HG02884 (cell line): ENCODE measurements at regions not wholly inside any gene's neighbourhood (a gene's known extent, or its start where the extent isn't known, plus 50 kb on each side); places are given as distances from the start of the nearest gene placed in this dataset.
"Not testable (repeated sequence)": the region's sequence is repeated elsewhere in the genome, so short reads cannot be mapped to it uniquely, and the experiment has no call there.

Experiments used
- ATAC-seq: cut with Tn5 transposase; IDR thresholded peaks from one replicate; pipeline ENCODE4 v1.9.1; 2021; ENCODE audit warnings: mild to moderate bottlenecking, moderate library complexity; ENCODE audit not compliant: unreplicated experiment

DNA sequence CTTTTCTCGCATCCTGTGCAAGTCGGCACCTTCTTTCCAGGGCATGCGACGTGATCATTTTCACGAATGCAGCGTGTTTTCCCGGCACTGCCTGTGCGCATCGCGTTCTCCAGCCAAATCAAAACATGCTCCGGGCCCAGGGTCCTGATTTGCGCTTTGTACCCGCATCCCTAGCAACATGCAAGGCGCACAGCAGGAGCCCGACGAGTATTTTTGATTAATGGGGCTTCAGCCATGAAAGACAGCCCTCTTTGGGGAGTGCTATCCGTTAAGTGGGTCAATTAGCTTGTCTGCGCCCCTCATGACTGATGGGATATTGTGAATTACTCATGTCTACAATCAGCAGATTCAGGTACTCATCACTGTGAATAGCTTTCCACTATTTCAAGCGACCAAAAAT is 243.3 kb upstream of the RNF32 start:
- ATAC-seq = no peak

- no peak for ATAC-seq
These were observed 251.4 kb upstream of the RNF32 start for GRCh38 chr7:156389116-156389692.

GRCh38 chr7:156386097-156386496 is 254.5 kb upstream of the RNF32 start:
- ATAC-seq = no peak

DNA sequence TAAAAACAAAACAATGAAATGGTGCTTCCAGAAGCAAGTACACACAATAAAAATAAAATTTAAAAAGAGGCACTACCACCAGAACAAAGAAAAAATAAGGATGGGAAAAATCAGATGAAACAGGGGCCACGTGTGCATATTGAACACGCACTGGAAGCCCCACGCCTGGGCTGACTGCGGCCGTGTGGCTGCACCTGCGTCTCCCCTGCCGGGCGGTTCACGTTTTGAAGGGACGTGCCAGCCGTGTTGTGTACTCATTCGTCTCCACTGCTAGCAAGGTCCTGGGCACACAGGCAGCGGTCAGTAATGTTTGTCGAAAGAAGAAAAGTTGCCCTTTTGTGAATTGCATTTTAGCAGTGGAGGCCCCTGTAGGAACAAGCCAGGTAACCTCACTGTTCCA is 255.9 kb upstream of the RNF32 start:
- no peak for ATAC-seq

GRCh38 chr7:156383526-156383925 is 257.0 kb upstream of the RNF32 start:
- ATAC-seq = no peak

- no peak for ATAC-seq
These were observed 260.3 kb upstream of the RNF32 start for GRCh38 chr7:156380261-156380660.

DNA sequence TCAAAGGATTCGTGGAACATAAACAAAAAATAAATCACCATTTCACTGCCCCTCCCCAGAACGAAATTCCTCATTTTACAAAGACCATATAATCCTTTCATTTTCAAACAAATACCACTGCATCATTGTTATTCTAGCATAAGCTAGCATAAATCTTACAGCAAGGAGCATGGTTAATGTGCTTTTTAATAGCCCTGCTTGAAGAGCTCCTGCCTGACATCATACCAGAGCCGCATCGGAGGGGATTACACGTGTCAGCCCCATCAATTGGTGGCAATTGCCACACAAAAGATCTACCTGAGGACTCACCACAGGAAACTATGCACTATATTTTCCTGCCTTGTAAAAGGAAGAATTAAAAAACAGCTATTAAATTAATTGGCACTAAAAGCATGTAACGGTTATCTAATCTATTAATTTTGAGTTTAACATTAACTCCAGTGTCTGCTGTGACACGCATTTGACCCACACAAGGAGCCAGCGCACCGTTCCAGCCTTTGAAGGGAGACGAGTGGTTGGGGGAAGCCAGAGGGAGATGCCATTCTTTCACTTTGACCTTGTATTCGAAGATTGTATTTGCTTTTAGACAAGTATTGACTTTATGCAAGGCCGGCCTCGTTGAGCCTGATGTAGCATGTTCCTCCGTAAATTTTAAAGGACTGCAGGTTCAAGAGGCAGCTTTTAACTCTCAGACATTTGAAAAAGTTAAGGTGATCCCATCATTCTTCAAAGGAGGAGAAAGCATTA is 261.1 kb upstream of the RNF32 start:
- ATAC-seq = no peak

DNA sequence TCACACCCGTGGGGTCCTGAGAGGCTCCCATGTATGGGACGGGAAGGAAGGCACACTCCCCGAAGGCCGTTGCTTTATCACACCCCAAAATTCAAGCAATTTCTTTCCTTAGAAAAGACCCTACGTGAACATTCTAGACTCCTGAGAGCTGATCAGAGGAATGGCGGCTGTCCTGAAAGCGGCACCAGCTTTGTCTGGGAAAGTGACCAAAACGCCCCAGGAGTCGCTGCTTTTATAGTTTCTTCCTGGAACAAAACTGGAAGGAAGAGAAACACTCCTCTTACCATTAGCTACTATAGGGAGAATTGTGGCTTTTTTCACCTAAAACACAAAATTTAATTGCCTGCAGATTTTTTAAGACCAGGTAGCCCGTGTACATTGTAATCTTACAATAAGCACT is 261.8 kb upstream of the RNF32 start:
- ATAC-seq = no peak

GRCh38 chr7:156376317-156376716 is 264.3 kb upstream of the RNF32 start:
- ATAC-seq = no peak

DNA sequence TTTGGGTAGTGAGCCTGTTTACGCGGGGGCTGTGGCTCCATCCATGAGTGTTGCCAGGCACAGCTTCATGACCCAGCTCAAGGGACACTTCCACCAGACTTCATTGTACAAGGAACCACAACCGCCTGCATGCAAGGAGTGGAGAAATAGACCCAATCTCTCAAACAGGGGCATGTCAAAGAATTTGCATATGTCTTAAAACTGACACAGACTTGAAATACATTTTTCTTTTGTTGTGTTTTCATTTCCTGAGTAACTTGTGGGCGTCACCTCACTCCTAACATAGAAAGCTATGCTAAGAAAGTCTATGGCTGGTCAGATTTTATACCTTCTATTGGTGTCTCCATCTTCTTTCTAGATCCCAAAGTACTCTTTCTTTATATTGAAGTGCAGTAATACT is 266.2 kb upstream of the RNF32 start:
- ATAC-seq = no peak

- not testable (repeated sequence) for ATAC-seq
These were observed 270.6 kb upstream of the RNF32 start for GRCh38 chr7:156369929-156370328.

DNA sequence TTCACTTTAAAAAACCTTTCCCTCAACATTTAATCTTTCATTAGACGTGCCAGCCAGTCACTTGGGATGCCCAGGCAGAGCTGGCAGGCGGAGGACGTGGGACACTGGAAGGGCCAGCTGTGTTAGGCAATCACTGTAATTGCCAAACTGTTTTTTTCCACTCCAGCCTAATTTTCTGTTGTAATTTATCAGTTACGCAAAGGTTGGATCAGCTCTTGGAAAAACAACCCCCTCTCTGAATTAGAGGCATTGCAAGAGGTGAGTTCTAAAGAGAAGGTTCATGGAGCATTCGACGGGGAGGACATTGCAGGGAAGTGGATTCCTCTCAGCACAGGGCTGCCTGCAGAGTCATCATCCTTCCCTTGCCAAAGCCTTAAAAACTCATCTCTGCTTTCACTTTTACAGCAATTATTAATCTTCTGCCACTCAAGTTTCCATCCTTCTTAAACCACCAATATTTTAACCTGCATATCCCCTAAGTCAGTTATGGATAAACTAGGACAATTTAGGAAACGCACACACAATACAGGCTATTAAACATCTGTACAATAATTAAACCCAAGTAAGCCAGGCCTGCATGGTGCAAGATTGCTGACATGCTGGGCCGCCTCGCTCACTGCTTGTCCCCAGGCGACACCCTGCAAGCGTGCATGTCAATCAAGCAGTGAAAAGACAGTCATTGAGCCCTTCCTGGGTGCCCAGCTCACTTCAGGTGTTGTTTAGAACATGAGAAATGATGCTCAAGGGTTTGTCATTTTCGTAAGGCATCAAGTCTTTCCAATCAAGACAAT is 272.3 kb upstream of the RNF32 start:
- ATAC-seq = no peak

DNA sequence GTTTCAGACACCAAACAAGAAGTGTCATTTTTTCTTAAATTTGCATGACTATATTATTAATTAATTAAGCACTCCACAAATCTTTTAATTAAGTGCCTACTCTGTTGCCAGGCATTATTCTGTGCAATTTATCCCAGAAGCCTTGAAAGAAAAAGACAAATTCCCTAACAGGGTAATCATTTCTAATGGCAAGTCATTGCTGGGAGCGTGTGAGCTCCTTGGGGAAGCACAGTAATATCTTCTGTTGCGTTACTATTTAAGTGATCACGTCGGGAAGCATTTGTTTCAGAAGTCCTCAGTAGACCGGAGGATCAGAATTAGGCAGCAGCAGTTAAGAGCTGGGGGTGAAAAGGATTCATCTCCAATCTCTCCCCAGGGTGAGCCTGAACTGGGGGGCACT is 276.8 kb upstream of the RNF32 start:
- ATAC-seq = no peak

GRCh38 chr7:156360835-156361234 is 279.7 kb upstream of the RNF32 start:
- no peak for ATAC-seq

- ATAC-seq = no peak
These were observed 284.0 kb upstream of the RNF32 start for GRCh38 chr7:156356551-156356950.

- no peak for ATAC-seq
These were observed 287.2 kb upstream of the RNF32 start for GRCh38 chr7:156353352-156353751.

DNA sequence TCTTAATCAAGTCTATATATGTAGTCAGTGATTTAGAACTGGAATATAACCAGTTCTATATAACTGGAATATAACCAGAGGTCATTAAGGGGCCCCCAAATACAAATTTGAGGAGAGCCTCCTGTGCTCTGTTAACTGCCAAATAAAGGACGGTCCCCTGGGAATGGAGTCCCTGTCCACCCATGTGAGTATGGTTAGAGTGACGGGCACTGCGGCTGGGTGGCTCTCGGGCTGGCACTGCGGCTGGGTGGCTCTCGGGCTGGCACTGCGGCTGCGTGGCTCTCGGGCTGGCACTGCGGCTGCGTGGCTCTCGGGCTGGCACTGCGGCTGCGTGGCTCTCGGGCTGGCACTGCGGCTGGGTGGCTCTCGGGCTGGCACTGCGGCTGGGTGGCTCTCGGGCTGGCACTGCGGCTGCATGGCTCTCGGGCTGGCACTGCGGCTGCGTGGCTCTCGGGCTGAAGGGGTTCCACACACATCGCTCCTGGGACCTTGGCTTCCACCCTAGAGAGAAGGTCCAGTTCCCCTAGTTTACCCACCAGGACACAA is 292.8 kb upstream of the RNF32 start:
- not testable (repeated sequence) for ATAC-seq

GRCh38 chr7:156347132-156347531 is 293.4 kb upstream of the RNF32 start:
- no peak for ATAC-seq

GRCh38 chr7:156344595-156344994 is 296.0 kb upstream of the RNF32 start:
- no peak for ATAC-seq

GRCh38 chr7:156334636-156335035 is 305.9 kb upstream of the RNF32 start:
- no peak for ATAC-seq

- ATAC-seq = no peak
These were observed 312.7 kb upstream of the RNF32 start for GRCh38 chr7:156327916-156328315.

- no peak for ATAC-seq
These were observed 313.1 kb upstream of the RNF32 start for GRCh38 chr7:156327474-156327873.
